Retinal pigment epithelial cell (primary cell): ENCODE measurements at regions not wholly inside any gene's neighbourhood (a gene's known extent, or its start where the extent isn't known, plus 50 kb on each side); places are given as distances from the start of the nearest gene placed in this dataset.
A peak's percentile ranks its signal among the peaks of the same experiment; 100 is the strongest.

Source experiments
- DNase-seq: peaks from one replicate; pipeline ENCODE4 v3.0.0-alpha.2; 2010; ENCODE audit warnings: low read depth
- H3K4me3 ChIP-seq: 2 replicates; pipeline ENCODE4 v1.5.1; 2011; ENCODE audit warnings: mild to moderate bottlenecking, low read length, control low read depth, moderate library complexity
- CTCF ChIP-seq: conservative IDR thresholded peaks from 2 replicates; pipeline ENCODE4 v1.5.1; 2011; ENCODE audit warnings: low read depth, low read length, control low read depth, inconsistent platforms

DNA sequence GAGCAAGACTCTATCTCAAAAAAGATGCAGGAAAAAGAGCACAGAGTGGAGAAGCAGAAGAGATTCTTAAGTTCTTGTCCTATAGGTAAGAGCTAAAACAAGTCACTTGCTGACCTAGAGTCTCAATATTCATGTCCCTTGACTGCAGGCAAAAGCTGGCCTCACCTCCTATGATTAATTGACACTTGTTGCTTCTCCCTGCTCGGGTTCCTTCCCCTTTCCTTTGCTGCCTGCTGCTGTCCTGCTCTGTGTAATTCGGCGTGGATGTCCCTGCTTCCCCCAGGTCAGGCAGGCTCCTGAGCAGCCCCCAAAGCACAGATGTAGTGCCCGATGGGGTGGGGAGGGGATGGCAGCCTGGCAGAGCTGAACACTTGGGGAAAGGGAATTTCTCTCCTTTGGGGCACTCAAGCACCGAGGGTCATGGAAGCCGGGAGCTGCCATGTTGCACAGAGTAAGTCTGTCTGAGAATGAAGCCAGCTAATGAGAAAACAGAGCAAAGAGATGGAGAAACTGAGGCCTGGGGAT is 60.8 kb upstream of the NUP50 start:
- no peak for TF ChIP-seq CTCF
- DNase-seq, result no peak
- H3K4me3 ChIP-seq, result no peak overlapping the region

GRCh38 chr22:45103756-45104155 is 60.0 kb upstream of the NUP50 start:
- no peak overlapping the region for H3K4me3 ChIP-seq
- TF ChIP-seq CTCF, result no peak
- no peak for DNase-seq

- DNase-seq, result no peak
- H3K4me3 ChIP-seq, result no peak overlapping the region
- TF ChIP-seq CTCF, result no peak
These were observed 59.4 kb upstream of the NUP50 start for GRCh38 chr22:45104313-45104712.

GRCh38 chr22:45105281-45105702 is 58.4 kb upstream of the NUP50 start:
- TF ChIP-seq CTCF, result no peak
- H3K4me3 ChIP-seq, result no peak overlapping the region
- peak; percentile 62 for DNase-seq

- no peak for DNase-seq
- H3K4me3 ChIP-seq, result no peak overlapping the region
- TF ChIP-seq CTCF, result no peak
These were observed 56.1 kb upstream of the NUP50 start for GRCh38 chr22:45107671-45108070.

DNA sequence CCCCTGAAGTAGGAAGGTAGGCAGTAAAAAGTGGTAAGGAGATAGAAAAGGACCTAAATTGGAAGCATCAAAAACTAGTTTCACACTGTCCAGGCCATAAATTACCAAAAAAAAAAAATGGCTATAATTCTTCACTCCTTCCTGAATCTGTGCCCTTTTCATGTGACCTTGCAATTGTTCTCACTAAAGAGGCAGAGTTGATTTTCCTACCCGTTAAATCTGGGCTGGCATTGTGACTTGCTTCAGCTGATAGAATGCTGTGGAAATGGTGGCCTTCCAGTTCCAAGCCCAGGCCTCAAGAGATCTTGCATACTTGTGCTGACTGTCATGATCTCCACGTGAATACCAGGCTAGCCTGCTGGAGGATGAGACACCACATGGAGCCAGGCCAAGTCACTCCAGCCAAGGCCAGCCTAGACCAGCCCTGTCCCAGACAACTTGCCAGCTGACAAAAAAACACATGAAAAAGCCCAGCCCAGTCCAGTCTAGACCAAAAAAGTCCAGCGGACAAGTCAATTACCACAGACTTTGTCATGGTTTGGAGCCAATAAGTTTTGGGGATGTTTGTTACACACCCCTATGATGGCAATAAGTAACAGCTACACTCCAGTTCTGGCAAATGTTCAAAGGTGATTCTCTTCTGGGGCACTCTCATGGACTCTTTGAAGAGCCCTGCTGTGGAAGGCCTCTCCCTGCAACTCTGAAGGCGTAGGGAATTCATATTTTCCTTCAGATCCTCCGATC is 51.4 kb upstream of the NUP50 start:
- no peak overlapping the region for H3K4me3 ChIP-seq
- no peak for TF ChIP-seq CTCF
- no peak for DNase-seq
